GM21360 (cell line): ENCODE measurements at regions not wholly inside any gene's neighbourhood (a gene's known extent, or its start where the extent isn't known, plus 50 kb on each side); places are given as distances from the start of the nearest gene placed in this dataset.
"Not testable (repeated sequence)": the region's sequence is repeated elsewhere in the genome, so short reads cannot be mapped to it uniquely, and the experiment has no call there.

Source experiments
- ATAC-seq: cut with Tn5 transposase; IDR thresholded peaks from one replicate; pipeline ENCODE4 v1.9.1; 2021; ENCODE audit warnings: mild to moderate bottlenecking, moderate library complexity; ENCODE audit not compliant: unreplicated experiment

- ATAC-seq, result no peak
Observed at GRCh38 chr10:22875581-22875980, 52.3 kb upstream of the ARMC3 start.

DNA sequence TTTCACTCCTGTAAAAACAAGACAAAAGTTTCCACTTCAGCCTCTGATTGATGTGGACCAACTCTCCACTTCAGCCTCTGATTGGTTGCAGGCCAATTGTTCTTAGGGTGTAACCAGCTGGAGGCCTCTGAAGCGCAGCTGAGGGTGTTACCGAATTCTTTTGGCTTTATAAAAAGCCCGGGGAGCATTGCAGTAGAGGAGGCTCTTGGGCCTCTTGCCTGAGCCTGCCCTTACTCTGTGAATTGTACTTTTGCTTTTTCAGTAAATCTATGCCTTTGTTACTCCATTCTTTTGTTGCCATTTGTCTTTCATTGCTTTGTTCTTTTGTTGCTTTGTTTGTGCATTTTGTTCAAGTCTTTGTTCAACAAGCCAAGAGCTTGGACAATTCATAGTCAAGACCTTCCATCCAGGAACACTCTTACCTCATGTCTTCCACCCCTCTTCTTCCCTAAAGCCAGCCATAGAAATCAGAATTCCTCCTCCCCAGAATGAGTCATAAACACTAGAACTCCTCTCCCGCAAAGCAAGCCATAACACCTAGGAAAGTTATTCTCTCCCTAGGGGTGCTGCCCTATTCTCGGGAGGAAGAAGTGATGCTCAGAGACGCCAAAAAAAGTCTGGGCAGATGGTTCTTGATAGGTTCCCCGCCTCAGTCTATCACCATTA is 53.5 kb upstream of the ARMC3 start:
- no peak for ATAC-seq

- ATAC-seq, result no peak
Observed at GRCh38 chr10:22856444-22857074, 71.3 kb upstream of the ARMC3 start.

GRCh38 chr10:22854935-22855421 is 72.9 kb upstream of the ARMC3 start:
- no peak for ATAC-seq

DNA sequence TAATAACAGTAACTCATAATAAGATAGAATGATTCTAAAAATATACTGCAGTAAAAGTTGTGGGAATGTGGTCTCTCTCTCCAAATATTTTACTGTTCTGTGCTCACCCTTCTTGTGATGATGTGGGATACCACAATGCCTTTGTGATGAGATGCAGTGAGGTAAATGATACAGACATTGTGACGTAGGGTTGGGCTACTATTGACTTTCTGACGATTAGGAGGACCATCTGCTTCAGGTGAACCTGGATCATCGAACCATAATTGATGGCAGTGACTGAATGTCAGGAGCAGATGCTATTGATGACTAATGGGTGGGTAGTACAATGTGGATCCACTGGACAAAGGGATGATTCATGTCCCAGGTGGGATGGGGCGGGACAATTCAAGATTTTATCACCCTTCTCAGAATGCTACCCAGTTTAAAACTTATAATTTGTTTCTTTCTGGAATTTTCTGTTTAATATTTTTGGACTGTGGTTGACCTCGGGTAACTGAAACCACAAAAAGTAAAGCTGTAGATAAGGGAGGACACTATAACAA is 73.9 kb upstream of the ARMC3 start:
- ATAC-seq, result no peak

- ATAC-seq, result no peak
Observed at GRCh38 chr10:22852712-22853353, 75.0 kb upstream of the ARMC3 start.

DNA sequence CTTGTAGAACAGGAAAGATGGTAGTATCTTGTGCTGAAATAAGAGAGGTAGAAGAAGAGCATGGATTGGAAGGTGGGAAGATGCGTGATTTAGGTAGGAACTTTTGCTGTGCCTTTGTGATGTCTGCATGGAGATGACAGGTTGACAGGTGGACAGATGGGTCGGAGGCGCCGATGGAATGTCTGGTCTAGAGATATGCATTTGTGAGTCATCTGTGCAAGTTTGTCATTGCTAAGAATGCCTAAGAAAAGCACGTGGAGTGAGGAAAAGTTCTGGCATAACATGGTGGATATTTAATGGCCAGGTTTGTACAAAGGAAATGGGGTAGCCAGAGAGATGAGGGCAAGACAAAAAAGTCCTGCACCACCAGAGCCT is 76.0 kb upstream of the ARMC3 start:
- ATAC-seq, result no peak

GRCh38 chr10:22850541-22850940 is 77.3 kb upstream of the ARMC3 start:
- ATAC-seq, result no peak

- no peak for ATAC-seq
Observed at GRCh38 chr10:22849077-22849805, 78.6 kb upstream of the ARMC3 start.

DNA sequence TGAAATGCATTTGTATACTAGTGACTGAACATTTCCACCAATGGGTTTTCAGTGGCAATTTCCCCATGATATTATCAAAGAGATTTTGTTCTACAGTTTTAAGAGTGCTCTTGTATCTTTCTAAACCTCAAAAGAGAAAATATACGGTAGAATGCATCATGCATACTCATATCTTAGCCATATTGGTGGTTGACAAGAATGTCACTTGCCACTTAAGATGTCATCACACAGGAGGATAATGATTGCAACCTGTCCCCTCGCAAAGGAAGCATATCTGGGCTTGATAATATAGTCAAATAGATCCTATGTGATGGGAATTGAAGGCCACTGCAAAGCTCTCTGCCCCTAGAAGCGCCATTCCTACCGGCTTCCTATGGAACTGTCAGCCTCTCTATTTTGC is 79.3 kb upstream of the ARMC3 start:
- no peak for ATAC-seq

- no peak for ATAC-seq
Observed at GRCh38 chr10:22846294-22846693, 81.6 kb upstream of the ARMC3 start.

- ATAC-seq, result no peak
Observed at GRCh38 chr10:22839639-22840038, 88.2 kb upstream of the ARMC3 start.

- ATAC-seq, result no peak
Observed at GRCh38 chr10:22837771-22838170, 90.1 kb upstream of the ARMC3 start.

DNA sequence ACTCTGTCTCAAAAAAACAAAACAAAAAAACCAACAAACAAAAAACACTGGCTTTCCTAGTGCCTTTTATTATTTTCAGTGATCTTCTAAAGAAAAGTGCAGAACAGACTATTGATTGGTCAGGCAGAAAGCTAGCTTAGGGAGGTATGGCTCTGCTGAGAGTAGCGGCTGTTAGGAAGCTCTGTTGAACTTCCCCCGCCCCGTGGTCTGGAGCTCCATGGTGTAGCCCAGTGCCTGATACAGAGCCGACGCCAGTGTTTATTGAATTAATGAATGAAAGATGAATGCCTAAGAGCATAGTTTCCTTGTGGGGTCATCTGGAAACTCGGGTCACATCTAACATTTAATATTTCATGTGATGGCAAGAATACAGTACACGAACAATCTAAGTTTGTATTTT is 90.5 kb upstream of the ARMC3 start:
- no peak for ATAC-seq

DNA sequence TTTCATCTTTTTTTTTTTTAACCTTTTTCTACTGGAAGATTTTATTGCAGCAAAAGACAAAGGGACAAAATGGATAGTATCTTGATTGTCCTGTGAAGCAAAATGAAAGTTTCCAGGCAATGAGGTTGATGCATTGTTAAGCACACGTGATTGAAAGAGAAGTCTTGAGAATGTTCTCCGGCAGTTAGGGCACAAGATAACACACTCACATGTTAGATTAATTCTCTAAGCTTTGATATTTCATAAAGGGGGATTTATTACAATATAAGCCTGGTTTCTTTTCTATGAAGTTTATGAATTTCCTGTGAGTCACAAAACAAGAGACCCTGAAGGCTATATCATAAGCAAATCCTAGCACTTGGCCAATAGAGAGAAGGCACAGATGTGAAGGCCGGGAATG is 93.4 kb upstream of the ARMC3 start:
- ATAC-seq, result no peak

- ATAC-seq, result no peak
Observed at GRCh38 chr10:22833781-22834180, 94.1 kb upstream of the ARMC3 start.

- no peak for ATAC-seq
Observed at GRCh38 chr10:22833353-22833752, 94.5 kb upstream of the ARMC3 start.

DNA sequence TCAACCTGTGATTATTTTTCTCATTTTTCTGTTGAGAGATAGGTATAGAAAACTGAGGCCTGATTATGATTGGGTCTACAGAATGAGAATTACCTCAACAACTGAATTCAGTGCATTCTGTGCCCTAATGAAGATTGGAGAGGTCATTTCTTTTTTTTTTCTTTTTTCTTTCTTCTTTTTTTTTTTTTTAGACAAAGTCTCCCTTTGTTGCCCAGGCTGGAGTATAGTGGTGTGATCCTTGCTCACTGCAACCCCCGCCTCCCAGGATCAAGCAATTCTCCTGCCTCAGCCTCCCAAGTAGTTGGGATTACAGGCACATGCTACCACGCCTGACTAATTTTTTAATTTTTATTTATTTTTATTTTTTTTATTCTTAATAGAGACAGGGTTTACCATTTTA is 95.0 kb upstream of the ARMC3 start:
- ATAC-seq, result no peak

DNA sequence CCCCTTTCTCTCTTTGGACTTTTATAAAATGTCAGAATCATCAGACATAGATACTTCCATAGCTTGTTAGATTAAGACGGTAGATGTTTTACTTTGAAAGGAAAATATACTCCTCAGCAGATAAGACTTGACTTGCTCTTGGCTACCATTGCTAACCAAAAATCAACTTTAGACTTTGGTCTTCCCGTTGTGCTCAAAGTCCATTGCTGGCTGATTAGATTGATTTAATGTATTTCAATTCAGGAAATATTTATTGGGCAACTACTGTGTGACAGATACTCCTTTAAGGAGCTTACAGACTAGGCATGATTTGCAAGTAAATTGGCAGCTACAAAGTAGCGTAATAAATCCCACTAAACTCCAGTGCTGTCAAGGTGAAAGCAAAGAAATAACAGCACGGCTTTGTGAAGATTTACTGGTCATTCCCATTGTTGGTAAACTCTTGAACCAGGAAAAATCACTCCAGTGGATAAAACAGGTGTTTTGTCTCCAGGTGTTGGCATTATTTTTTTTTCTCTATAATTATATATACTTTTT is 95.7 kb upstream of the ARMC3 start:
- no peak for ATAC-seq

- ATAC-seq, result no peak
Observed at GRCh38 chr10:22831586-22831985, 96.3 kb upstream of the ARMC3 start.

GRCh38 chr10:22828712-22829111 is 99.1 kb upstream of the ARMC3 start:
- not testable (repeated sequence) for ATAC-seq
